Spinal cord (tissue), 9 donors: ENCODE measurements at regions not wholly inside any gene's neighbourhood (a gene's known extent, or its start where the extent isn't known, plus 50 kb on each side); places are given as distances from the start of the nearest gene placed in this dataset.
"Not testable (repeated sequence)": the region's sequence is repeated elsewhere in the genome, so short reads cannot be mapped to it uniquely, and the experiment has no call there.

Experiments
- DNase-seq, 6 donors: peaks; one replicate each; pipeline versions ENCODE4 v3.0.0 to v3.0.0-alpha.2; 2013 to 2015; ENCODE audit warnings: low spot score in 6 of 6, low read depth in 4 of 6
- H3K27ac ChIP-seq: one replicate; pipeline ENCODE4 v1.5.1; 2013; ENCODE audit warnings: low read depth, low read length, control low read depth
- H3K27me3 ChIP-seq: one replicate; pipeline ENCODE4 v1.6.1; 2013; ENCODE audit warnings: low read length; ENCODE audit not compliant: control insufficient read depth, insufficient read depth
- H3K36me3 ChIP-seq: one replicate; pipeline ENCODE4 v1.6.1; 2013; ENCODE audit warnings: low read length; ENCODE audit not compliant: control insufficient read depth, insufficient read depth
- H3K4me1 ChIP-seq: one replicate; pipeline ENCODE4 v1.6.1; 2013; ENCODE audit warnings: low read length; ENCODE audit not compliant: control insufficient read depth, insufficient read depth
- H3K4me3 ChIP-seq: one replicate; pipeline ENCODE4 v1.5.1; 2013; ENCODE audit warnings: low read depth, low read length, control low read depth
- H3K9me3 ChIP-seq: one replicate; pipeline ENCODE4 v1.6.1; 2013; ENCODE audit warnings: low read length; ENCODE audit not compliant: control insufficient read depth, insufficient read depth
- WGBS: methylation state at CpG from one replicate; pipeline ENCODE4 v1.1.5; 2013; ENCODE audit warnings: missing lambda C conversion rate; ENCODE audit not compliant: insufficient coverage; 5-methylcytosine and 5-hydroxymethylcytosine counted together
- donor health status: healthy.

- H3K27me3 ChIP-seq: no peaks in the 10 kb centered on the region
- no peak overlapping the region for H3K27ac ChIP-seq
- H3K9me3 ChIP-seq: no peaks in the 10 kb centered on the region
- H3K4me3 ChIP-seq: no peak overlapping the region
- peaks cover 9% of the 10 kb centered on the region for H3K4me1 ChIP-seq
- no peaks in the 10 kb centered on the region for H3K36me3 ChIP-seq
- peak in 1 of 6 donors; percentile 20 for DNase-seq
- 80% methylated on average over 4 of the region's 10 CpGs for WGBS
These were observed 542.8 kb upstream of the ID2 start for GRCh38 chr2:8138923-8139667.

DNA sequence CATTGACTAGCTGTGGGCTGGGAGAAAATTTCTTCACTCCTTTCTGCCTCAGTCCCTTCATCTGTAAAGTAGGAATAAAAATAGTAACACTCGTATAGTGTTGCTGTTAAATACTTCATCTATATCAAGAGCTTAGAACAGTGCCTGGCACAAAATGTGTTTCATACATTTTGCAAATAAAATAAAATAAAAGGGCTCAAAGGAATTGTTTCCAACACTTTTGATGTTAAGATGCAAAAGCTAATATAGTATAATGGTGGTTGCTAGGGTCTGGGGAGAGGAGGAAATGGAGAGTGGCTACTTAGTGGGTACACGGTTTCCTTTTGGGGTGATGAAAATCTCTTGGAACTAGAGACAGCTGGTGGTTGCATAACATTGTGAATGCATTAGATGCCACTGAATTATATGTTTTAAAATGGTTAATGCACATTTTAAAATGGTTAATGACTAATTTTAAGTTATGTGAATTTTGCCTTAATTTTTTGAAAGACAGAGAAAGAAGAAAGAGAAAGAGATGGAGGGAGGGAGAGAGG lies 542.1 kb upstream of the ID2 start:
- H3K27ac ChIP-seq: no peak overlapping the region
- no peaks in the 10 kb centered on the region for H3K27me3 ChIP-seq
- WGBS: 60% methylated on average over 1 of the region's 2 CpGs
- no peaks in the 10 kb centered on the region for H3K9me3 ChIP-seq
- DNase-seq: no peak
- no peak overlapping the region for H3K4me3 ChIP-seq
- peaks cover 3% of the 10 kb centered on the region for H3K4me1 ChIP-seq
- H3K36me3 ChIP-seq: no peaks in the 10 kb centered on the region

- no peak overlapping the region for H3K27ac ChIP-seq
- H3K36me3 ChIP-seq: no peaks in the 10 kb centered on the region
- no peaks in the 10 kb centered on the region for H3K4me1 ChIP-seq
- DNase-seq: no peak
- 79% methylated on average over 2 of the region's 5 CpGs for WGBS
- no peak overlapping the region for H3K4me3 ChIP-seq
- H3K9me3 ChIP-seq: no peaks in the 10 kb centered on the region
- no peaks in the 10 kb centered on the region for H3K27me3 ChIP-seq
These were observed 540.7 kb upstream of the ID2 start for GRCh38 chr2:8141079-8141707.

GRCh38 chr2:8141780-8142179 lies 540.1 kb upstream of the ID2 start:
- Histone ChIP-seq H3K4me1 (no peaks in the 10 kb centered on the region), H3K27me3 (no peaks in the 10 kb centered on the region), H3K4me3 (no peak overlapping the region), H3K9me3 (no peaks in the 10 kb centered on the region), H3K27ac (no peak overlapping the region), H3K36me3 (no peaks in the 10 kb centered on the region)
- peak in 1 of 6 donors; percentile 67 for DNase-seq
- WGBS: 94% methylated on average over 4 of the region's 6 CpGs

GRCh38 chr2:8142461-8142860 lies 539.4 kb upstream of the ID2 start:
- H3K36me3 ChIP-seq: no peaks in the 10 kb centered on the region
- WGBS: no CpG with 5 or more reads among the region's 1 CpG
- no peaks in the 10 kb centered on the region for H3K9me3 ChIP-seq
- no peak overlapping the region for H3K27ac ChIP-seq
- H3K4me1 ChIP-seq: no peaks in the 10 kb centered on the region
- DNase-seq: no peak
- H3K27me3 ChIP-seq: no peaks in the 10 kb centered on the region
- H3K4me3 ChIP-seq: no peak overlapping the region

- H3K4me3 ChIP-seq: no peak overlapping the region
- no peaks in the 10 kb centered on the region for H3K9me3 ChIP-seq
- DNase-seq: no peak
- no peaks in the 10 kb centered on the region for H3K4me1 ChIP-seq
- no peaks in the 10 kb centered on the region for H3K27me3 ChIP-seq
- 100% methylated on average over 2 of the region's 2 CpGs for WGBS
- no peak overlapping the region for H3K27ac ChIP-seq
- no peaks in the 10 kb centered on the region for H3K36me3 ChIP-seq
These were observed 537.7 kb upstream of the ID2 start for GRCh38 chr2:8144131-8144631.

DNA sequence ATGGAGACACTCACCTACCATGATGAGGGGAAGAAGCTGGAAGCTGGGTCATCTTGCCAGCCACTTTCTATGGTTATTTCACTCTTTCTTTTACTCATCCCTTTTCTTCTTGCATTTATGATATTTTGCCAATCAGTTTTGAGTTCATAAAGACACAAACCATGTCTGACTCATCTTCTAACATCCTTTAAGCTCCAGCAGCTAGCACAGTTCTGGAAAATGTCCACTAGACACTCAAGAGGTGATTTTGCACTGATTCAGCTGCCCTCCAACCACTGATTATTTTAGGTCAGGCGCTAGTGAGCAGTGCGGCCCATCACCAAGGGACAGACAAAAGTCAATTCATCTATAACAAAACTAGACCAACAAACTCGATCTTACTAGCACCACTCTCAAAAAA lies 537.1 kb upstream of the ID2 start:
- Histone ChIP-seq H3K27ac (no peak overlapping the region), H3K4me3 (no peak overlapping the region), H3K27me3 (no peaks in the 10 kb centered on the region), H3K4me1 (no peaks in the 10 kb centered on the region), H3K9me3 (no peaks in the 10 kb centered on the region), H3K36me3 (no peaks in the 10 kb centered on the region)
- no peak for DNase-seq
- 100% methylated on average over 2 of the region's 3 CpGs for WGBS

- not testable (repeated sequence) for H3K36me3 ChIP-seq, DNase-seq, H3K9me3 ChIP-seq, H3K4me1 ChIP-seq, H3K27me3 ChIP-seq, H3K27ac ChIP-seq, H3K4me3 ChIP-seq
- WGBS: no CpG with 5 or more reads among the region's 2 CpGs
These were observed 536.5 kb upstream of the ID2 start for GRCh38 chr2:8145375-8145774.

GRCh38 chr2:8146132-8147005 lies 535.5 kb upstream of the ID2 start:
- H3K36me3 ChIP-seq: no peaks in the 10 kb centered on the region
- 71% methylated on average over 5 of the region's 5 CpGs for WGBS
- peak in 1 of 6 donors; percentile 52 for DNase-seq

More at GRCh38 chr2:8146132-8147005, 535.5 kb upstream of the ID2 start:
- Histone ChIP-seq H3K27ac (no peak overlapping the region), H3K4me1 (no peaks in the 10 kb centered on the region), H3K9me3 (no peaks in the 10 kb centered on the region), H3K4me3 (no peak overlapping the region), H3K27me3 (no peaks in the 10 kb centered on the region)
